GM23338 (cell line): ENCODE measurements at regions not wholly inside any gene's neighbourhood (a gene's known extent, or its start where the extent isn't known, plus 50 kb on each side); places are given as distances from the start of the nearest gene placed in this dataset.

Experiments used
- ATAC-seq: fragments of 200-7000 bp; cut with Tn5 transposase; 3 replicates; pipeline ENCODE4 v1.9.1; 2020
- DNase-seq: peaks from one replicate; pipeline ENCODE4 v3.0.0-alpha.2; 2015; ENCODE audit warnings: low spot score
- H2AFZ ChIP-seq: fragments of 200-600 bp; sonication (generic); 2 replicates; pipeline ENCODE4 v1.8.0; 2016; ENCODE audit warnings: antibody characterized with exemption, mild to moderate bottlenecking, moderate library complexity
- H3F3A ChIP-seq: fragments of 200-600 bp; sonication (generic); replicated peaks from 2 replicates; pipeline ENCODE4 v1.8.0; 2017; ENCODE audit warnings: antibody characterized with exemption, mixed run types, low read depth
- H3K27ac ChIP-seq: fragments of 200-600 bp; sonication (generic); 2 replicates; pipeline ENCODE4 v1.6.1; 2016; ENCODE audit warnings: low read depth
- H3K27me3 ChIP-seq: fragments of 200-600 bp; sonication (generic); 2 replicates; pipeline ENCODE4 v1.8.0; 2016; ENCODE audit warnings: mild to moderate bottlenecking, mixed run types, moderate library complexity; ENCODE audit not compliant: insufficient read depth
- H3K36me3 ChIP-seq: fragments of 200-600 bp; sonication (generic); 2 replicates; pipeline ENCODE4 v1.8.0; 2016; ENCODE audit warnings: mild to moderate bottlenecking; ENCODE audit not compliant: insufficient read depth
- H3K4me1 ChIP-seq: fragments of 200-600 bp; sonication (generic); 2 replicates; pipeline ENCODE4 v1.8.0; 2016; ENCODE audit warnings: mild to moderate bottlenecking, moderate library complexity; ENCODE audit not compliant: insufficient read depth
- H3K4me2 ChIP-seq: fragments of 200-600 bp; sonication (generic); 2 replicates; pipeline ENCODE4 v1.7.1; 2017; ENCODE audit warnings: mixed run types
- H3K4me3 ChIP-seq: fragments of 200-600 bp; sonication (generic); 2 replicates; pipeline ENCODE4 v1.6.1; 2016; ENCODE audit warnings: mixed run types
- H3K79me2 ChIP-seq: fragments of 200-600 bp; sonication (generic); replicated peaks from 2 replicates; pipeline ENCODE4 v1.8.0; 2017; ENCODE audit warnings: mild to moderate bottlenecking; ENCODE audit not compliant: insufficient read depth
- H3K9me2 ChIP-seq: fragments of 200-600 bp; sonication (generic); 2 replicates; pipeline ENCODE4 v1.8.0; 2017; ENCODE audit not compliant: insufficient read depth
- H4K20me1 ChIP-seq: fragments of 200-600 bp; sonication (generic); replicated peaks from 2 replicates; pipeline ENCODE4 v1.8.0; 2017; ENCODE audit warnings: mild to moderate bottlenecking; ENCODE audit not compliant: insufficient read depth
- H3K27ac Mint-ChIP-seq: 2 replicates; pipeline ENCODE4 v1.8.0; 2020; ENCODE audit warnings: inconsistent platforms, mild to moderate bottlenecking, moderate library complexity, mixed read lengths
- H3K27me3 Mint-ChIP-seq: 3 replicates; pipeline ENCODE4 v1.8.0; 2022; ENCODE audit warnings: low read depth, mild to moderate bottlenecking, moderate library complexity, mixed read lengths, inconsistent platforms; ENCODE audit not compliant: insufficient read depth, poor library complexity
- H3K36me3 Mint-ChIP-seq: 3 replicates; pipeline ENCODE4 v1.8.0; 2021; ENCODE audit warnings: low read depth, mild to moderate bottlenecking, inconsistent platforms, moderate library complexity, mixed read lengths
- H3K4me1 Mint-ChIP-seq: 3 replicates; pipeline ENCODE4 v1.8.0; 2020; ENCODE audit warnings: mild to moderate bottlenecking, inconsistent platforms, mixed read lengths
- H3K4me3 Mint-ChIP-seq: 3 replicates; pipeline ENCODE4 v1.8.0; 2021; ENCODE audit warnings: moderate library complexity, mild to moderate bottlenecking, inconsistent platforms, mixed read lengths
- H3K9me3 Mint-ChIP-seq: 3 replicates; pipeline ENCODE4 v1.8.0; 2020; ENCODE audit warnings: moderate library complexity, mild to moderate bottlenecking, inconsistent platforms, mixed read lengths
- CTCF ChIP-seq, 2 experiments: fragments of 200-600 bp in 1 of 2; sonication (generic) in 1 of 2; conservative IDR thresholded peaks; 2 replicates each; pipeline versions ENCODE4 v1.5.1 to v1.6.1; 2016 to 2017; ENCODE audit warnings: antibody characterized with exemption in 2 of 2, low read depth in 2 of 2, mild to moderate bottlenecking in 2 of 2, moderate library complexity in 1 of 2
- ZNF331 ChIP-seq: fragments of 250-450 bp; sonication (Bioruptor Pico); IDR thresholded peaks from 2 replicates; pipeline ENCODE4 v1.5.0; 2020; ENCODE audit warnings: low read depth, mild to moderate bottlenecking, moderate library complexity
- ZNF462 ChIP-seq: fragments of 250-450 bp; sonication (Bioruptor Pico); IDR thresholded peaks from 2 replicates; pipeline ENCODE4 v1.5.0; 2020; ENCODE audit warnings: mild to moderate bottlenecking, moderate library complexity

- TF ChIP-seq ZNF462 (CRISPR knock-in tag), result no peak
These were observed 892.8 kb upstream of the DIAPH2 start (continued) for GRCh38 chrX:95791876-95792275.

- H3K9me3 Mint-ChIP-seq, result peaks cover 18% of the 10 kb centered on the region
- DNase-seq, result peak; percentile 13
- H3K79me2 ChIP-seq, result no peaks in the 10 kb centered on the region
- H3K4me1 Mint-ChIP-seq, result no peaks in the 10 kb centered on the region
- no peak for ATAC-seq
- no peak overlapping the region for H3K4me3 ChIP-seq
- H3K27me3 ChIP-seq, result no peaks in the 10 kb centered on the region
- no peak overlapping the region for H2AFZ ChIP-seq
- H4K20me1 ChIP-seq, result no peaks in the 10 kb centered on the region
- H3K4me1 ChIP-seq, result no peaks in the 10 kb centered on the region
- H3K36me3 ChIP-seq, result no peaks in the 10 kb centered on the region
- no peaks in the 10 kb centered on the region for H3F3A ChIP-seq
- H3K4me2 ChIP-seq, result no peak overlapping the region
- no peak overlapping the region for H3K27ac Mint-ChIP-seq
- TF ChIP-seq ZNF331 (CRISPR knock-in tag) (no peak), ZNF462 (CRISPR knock-in tag) (peak; percentile 55; the same call in 1 of the 2 replicates), CTCF (conservative IDR thresholded peaks at IDR 0.05; ENCODE audit: low read depth in 2 of 2) (no peak)
- H3K27ac ChIP-seq, result no peak overlapping the region
- no peaks in the 10 kb centered on the region for H3K27me3 Mint-ChIP-seq
- no peak overlapping the region for H3K4me3 Mint-ChIP-seq
- H3K9me2 ChIP-seq, result no peaks in the 10 kb centered on the region
- peaks cover 8% of the 10 kb centered on the region for H3K36me3 Mint-ChIP-seq
These were observed 887.3 kb upstream of the DIAPH2 start for GRCh38 chrX:95797344-95797743.
